ENCODE measurements at regions not wholly inside any gene's neighbourhood (a gene's known extent, or its start where the extent isn't known, plus 50 kb on each side); places are given as distances from the start of the nearest gene placed in this dataset.
A peak's percentile ranks its signal among the peaks of the same experiment; 100 is the strongest.

DNA sequence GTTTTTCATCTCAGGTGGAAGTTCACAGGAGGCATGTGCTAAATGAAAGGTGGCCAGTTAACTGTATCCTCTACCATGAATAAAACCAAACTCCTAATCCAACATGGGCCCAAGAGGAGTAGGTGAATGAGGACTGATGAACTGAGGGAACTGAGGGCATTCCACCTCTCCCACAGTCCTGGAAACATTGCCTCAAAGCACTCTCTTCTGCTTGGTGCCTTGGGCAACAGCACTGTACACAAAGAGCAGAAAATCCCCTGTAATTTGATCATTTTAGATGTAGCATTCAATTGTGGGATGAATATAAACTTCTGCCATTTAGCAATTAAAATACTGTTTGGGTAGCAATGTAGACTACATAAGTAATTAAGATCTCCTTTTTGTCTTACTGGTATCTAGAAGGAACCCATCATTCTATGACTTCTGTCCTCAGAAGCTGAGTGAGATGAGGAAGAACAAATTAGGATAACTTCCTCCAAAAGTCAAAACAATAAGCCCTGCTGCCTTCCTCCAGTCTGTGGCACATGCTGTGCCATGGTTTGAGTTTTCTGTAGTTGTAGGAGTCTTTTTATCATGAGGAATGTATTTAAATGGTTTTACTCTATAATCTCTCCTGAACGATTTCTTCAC is 86.7 kb upstream of the ZEB2 start:
- H3K36me3 Mint-ChIP-seq (ENCODE audit: low read depth) = no peaks in the 10 kb centered on the region
- TF ChIP-seq, protein P1, sequence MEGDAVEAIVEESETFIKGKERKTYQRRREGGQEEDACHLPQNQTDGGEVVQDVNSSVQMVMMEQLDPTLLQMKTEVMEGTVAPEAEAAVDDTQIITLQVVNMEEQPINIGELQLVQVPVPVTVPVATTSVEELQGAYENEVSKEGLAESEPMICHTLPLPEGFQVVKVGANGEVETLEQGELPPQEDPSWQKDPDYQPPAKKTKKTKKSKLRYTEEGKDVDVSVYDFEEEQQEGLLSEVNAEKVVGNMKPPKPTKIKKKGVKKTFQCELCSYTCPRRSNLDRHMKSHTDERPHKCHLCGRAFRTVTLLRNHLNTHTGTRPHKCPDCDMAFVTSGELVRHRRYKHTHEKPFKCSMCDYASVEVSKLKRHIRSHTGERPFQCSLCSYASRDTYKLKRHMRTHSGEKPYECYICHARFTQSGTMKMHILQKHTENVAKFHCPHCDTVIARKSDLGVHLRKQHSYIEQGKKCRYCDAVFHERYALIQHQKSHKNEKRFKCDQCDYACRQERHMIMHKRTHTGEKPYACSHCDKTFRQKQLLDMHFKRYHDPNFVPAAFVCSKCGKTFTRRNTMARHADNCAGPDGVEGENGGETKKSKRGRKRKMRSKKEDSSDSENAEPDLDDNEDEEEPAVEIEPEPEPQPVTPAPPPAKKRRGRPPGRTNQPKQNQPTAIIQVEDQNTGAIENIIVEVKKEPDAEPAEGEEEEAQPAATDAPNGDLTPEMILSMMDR (IDR thresholded peaks at IDR 0.05; ENCODE audit: unreplicated experiment in 3 of 3) = no peak
- H3K27me3 Mint-ChIP-seq (ENCODE audit: low read depth) = no peaks in the 10 kb centered on the region
- peak overlapping the region in 2 of 3 experiments; percentile 55 to 84 for H3K27ac Mint-ChIP-seq
- H3K9me3 Mint-ChIP-seq = peaks cover 10% of the 10 kb centered on the region
- H3K4me3 Mint-ChIP-seq = no peak overlapping the region
- H3K4me1 Mint-ChIP-seq = peaks cover 17% of the 10 kb centered on the region

DNA sequence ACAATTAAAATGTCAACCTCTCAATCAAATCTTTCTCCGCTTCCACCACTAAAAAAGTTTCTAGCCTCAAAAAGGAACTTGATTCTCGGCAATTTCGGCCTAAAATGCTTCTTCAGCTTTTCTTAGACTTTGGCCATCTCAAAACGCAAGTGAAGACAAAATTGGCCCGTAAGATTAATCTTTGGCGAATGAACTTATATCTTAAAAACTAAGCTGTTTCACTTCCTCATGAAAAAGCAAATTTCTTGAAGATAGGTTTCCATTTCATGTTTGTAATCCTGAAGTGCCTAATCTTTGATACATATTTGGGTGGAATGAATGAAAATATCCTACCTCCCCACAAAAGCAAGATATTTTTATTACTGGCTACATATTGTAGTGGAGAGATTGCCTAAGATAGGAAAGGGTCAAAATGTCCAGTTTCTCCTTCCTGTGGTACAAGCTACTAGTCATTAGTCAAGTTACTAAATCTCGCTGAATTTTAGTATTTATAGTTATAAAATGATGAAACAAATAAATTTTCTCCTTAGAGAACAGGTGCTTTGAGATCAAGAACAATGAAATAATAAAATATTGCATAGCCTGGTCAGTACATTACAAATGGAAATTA is 85.4 kb upstream of the ZEB2 start:
- H3K27me3 Mint-ChIP-seq (ENCODE audit: low read depth) = no peaks in the 10 kb centered on the region
- TF ChIP-seq, protein P1 (IDR thresholded peaks at IDR 0.05; ENCODE audit: unreplicated experiment in 3 of 3) = no peak
- no peak overlapping the region for H3K27ac Mint-ChIP-seq
- H3K4me1 Mint-ChIP-seq = peaks cover 17% of the 10 kb centered on the region
- H3K36me3 Mint-ChIP-seq (ENCODE audit: low read depth) = no peaks in the 10 kb centered on the region
- no peak overlapping the region for H3K4me3 Mint-ChIP-seq
- peaks cover 10% of the 10 kb centered on the region for H3K9me3 Mint-ChIP-seq

DNA sequence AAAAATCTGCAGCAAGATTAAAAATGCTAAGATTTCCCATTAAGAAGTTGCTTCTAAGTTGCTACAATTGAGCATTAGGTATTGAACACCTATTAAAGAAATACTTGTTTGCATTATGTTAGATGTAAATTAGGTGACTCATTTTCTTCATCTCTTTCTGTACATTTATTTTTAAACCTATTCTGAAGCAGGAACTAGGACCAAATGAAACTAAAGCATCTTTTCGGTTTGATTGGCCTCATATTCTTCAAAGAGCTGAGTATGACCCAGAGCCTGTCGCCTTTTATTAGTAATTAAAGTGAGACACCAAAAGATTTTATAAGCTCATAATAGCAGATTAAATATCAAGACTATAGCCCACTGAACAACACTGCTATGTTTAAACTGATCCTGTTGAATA is 83.4 kb upstream of the ZEB2 start:
- TF ChIP-seq, protein P1 (IDR thresholded peaks at IDR 0.05; ENCODE audit: unreplicated experiment in 3 of 3) = no peak
- Mint-ChIP-seq H3K27ac (no peak overlapping the region), H3K4me3 (no peak overlapping the region), H3K27me3 (ENCODE audit: low read depth) (no peaks in the 10 kb centered on the region), H3K4me1 (peaks cover 13% of the 10 kb centered on the region), H3K9me3 (peaks cover 13% of the 10 kb centered on the region), H3K36me3 (ENCODE audit: low read depth) (no peaks in the 10 kb centered on the region)

DNA sequence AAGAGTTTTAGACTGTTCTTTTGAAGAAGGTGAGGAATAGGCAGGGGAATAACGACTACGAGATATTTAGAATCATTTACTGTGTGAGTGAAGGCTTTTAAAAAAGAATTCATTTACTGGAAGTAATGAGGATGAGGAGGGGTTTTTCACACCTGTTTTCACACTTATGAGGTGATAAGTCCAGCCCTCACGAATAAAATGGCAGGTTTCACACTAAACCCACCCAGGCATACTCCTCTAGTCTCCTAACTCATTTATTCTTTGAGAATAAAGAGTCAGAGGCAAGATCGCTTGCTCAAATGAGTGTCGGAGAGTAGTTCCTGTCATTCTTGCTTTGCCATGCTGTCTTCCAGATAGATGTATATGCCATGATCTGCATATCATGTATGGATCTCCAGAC is 79.0 kb upstream of the ZEB2 start:
- no peak overlapping the region for H3K27ac Mint-ChIP-seq
- peaks cover 15% of the 10 kb centered on the region for H3K9me3 Mint-ChIP-seq
- H3K4me3 Mint-ChIP-seq = no peak overlapping the region
- H3K4me1 Mint-ChIP-seq = peaks cover 10% of the 10 kb centered on the region
- no peaks in the 10 kb centered on the region for H3K27me3 Mint-ChIP-seq (ENCODE audit: low read depth)
- TF ChIP-seq, protein P1 (IDR thresholded peaks at IDR 0.05; ENCODE audit: unreplicated experiment in 3 of 3) = no peak
- H3K36me3 Mint-ChIP-seq (ENCODE audit: low read depth) = no peaks in the 10 kb centered on the region

DNA sequence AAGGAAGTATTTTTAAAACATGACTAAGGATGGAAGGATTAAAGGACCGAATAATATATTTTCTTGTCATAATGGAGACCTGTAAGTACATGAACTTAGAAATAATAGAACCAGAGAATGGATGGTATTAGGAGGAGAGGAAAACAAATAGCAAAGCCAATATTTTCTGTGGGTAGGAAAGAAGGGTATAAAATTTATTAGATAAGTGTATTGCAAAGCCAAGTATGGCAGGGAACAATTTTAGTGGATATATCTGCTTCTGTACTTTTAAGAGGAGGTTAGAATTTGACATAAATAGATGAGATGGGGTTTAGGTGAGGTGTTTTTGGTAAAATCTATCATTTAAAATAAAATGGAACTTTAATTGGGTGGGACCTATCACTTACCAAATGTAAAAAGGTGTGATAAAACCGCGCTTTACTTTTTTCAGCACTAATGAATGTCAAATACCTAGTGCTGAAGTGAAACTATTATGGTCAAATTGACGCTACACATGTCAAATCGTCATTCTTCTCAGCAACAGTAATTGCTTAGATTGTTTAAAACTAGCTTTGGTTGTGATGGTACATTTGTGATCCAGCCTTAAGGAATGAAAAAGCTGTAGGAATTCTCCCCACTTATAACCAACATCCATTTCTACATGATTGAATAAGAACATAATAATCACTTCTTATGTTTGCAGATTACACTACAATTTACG is 78.1 kb upstream of the ZEB2 start:
- H3K27ac Mint-ChIP-seq = no peak overlapping the region
- peaks cover 10% of the 10 kb centered on the region for H3K4me1 Mint-ChIP-seq
- H3K27me3 Mint-ChIP-seq (ENCODE audit: low read depth) = no peaks in the 10 kb centered on the region
- TF ChIP-seq, protein P1 (IDR thresholded peaks at IDR 0.05; ENCODE audit: unreplicated experiment in 3 of 3) = no peak
- H3K9me3 Mint-ChIP-seq = peaks cover 9% of the 10 kb centered on the region
- H3K4me3 Mint-ChIP-seq = no peak overlapping the region
- no peaks in the 10 kb centered on the region for H3K36me3 Mint-ChIP-seq (ENCODE audit: low read depth)
